ENCODE measurements at regions not wholly inside any gene's neighbourhood (a gene's known extent, or its start where the extent isn't known, plus 50 kb on each side); places are given as distances from the start of the nearest gene placed in this dataset.

- H3K36me3 ChIP-seq (ENCODE audit: insufficient read depth, low read length): no peaks in the 10 kb centered on the region
- H4K20me1 ChIP-seq (ENCODE audit: insufficient read depth, low read length): no peaks in the 10 kb centered on the region
- H3K27ac ChIP-seq (ENCODE audit: low read depth, low read length): no peak overlapping the region
- TF ChIP-seq EZH2 (IDR thresholded peaks at IDR 0.05; ENCODE audit: insufficient read depth, low read length): no peak
- TF ChIP-seq CTCF (IDR thresholded peaks at IDR 0.05; ENCODE audit: insufficient read depth, low read depth, low read length): no peak
- no peak overlapping the region for H3K4me2 ChIP-seq (ENCODE audit: low read length)
- H3K9ac ChIP-seq (ENCODE audit: low read length): no peak overlapping the region
- DNase-seq (ENCODE audit: low read depth) (no peak), FAIRE-seq (no peak)
- Mint-ChIP-seq H3K9me3 (ENCODE audit: unreplicated experiment) (no peaks in the 10 kb centered on the region), H3K36me3 (ENCODE audit: low read depth, unreplicated experiment) (no peaks in the 10 kb centered on the region), H3K4me1 (ENCODE audit: low read depth, unreplicated experiment) (no peaks in the 10 kb centered on the region), H3K4me3 (ENCODE audit: unreplicated experiment) (no peak overlapping the region), H3K27me3 (ENCODE audit: low read depth, unreplicated experiment) (no peaks in the 10 kb centered on the region), H3K27ac (ENCODE audit: unreplicated experiment) (no peak overlapping the region)
- no peaks in the 10 kb centered on the region for H3K27me3 ChIP-seq (ENCODE audit: insufficient read depth, low read length)
- H2AFZ ChIP-seq (ENCODE audit: low read depth, low read length): no peak overlapping the region
- H3K9me3 ChIP-seq (ENCODE audit: insufficient read depth, low read depth, low read length): no peaks in the 10 kb centered on the region
- no peaks in the 10 kb centered on the region for H3K4me1 ChIP-seq (ENCODE audit: insufficient read depth, low read length)
- no peak overlapping the region for H3K4me3 ChIP-seq (ENCODE audit: insufficient read depth, low read depth, low read length)
- no peaks in the 10 kb centered on the region for H3K79me2 ChIP-seq (ENCODE audit: insufficient read depth, low read length)
Observed at GRCh38 chr3:168975576-168975975, 687.9 kb downstream of the MECOM start.

- Histone ChIP-seq H3K27ac (ENCODE audit: low read depth, low read length) (no peak overlapping the region), H2AFZ (ENCODE audit: low read depth, low read length) (no peak overlapping the region), H3K4me2 (ENCODE audit: low read length) (no peak overlapping the region), H3K27me3 (ENCODE audit: insufficient read depth, low read length) (no peaks in the 10 kb centered on the region), H3K4me3 (ENCODE audit: insufficient read depth, low read depth, low read length) (no peak overlapping the region), H4K20me1 (ENCODE audit: insufficient read depth, low read length) (no peaks in the 10 kb centered on the region), H3K36me3 (ENCODE audit: insufficient read depth, low read length) (no peaks in the 10 kb centered on the region), H3K9me3 (ENCODE audit: insufficient read depth, low read depth, low read length) (no peaks in the 10 kb centered on the region), H3K9ac (ENCODE audit: low read length) (no peak overlapping the region), H3K4me1 (ENCODE audit: insufficient read depth, low read length) (no peaks in the 10 kb centered on the region), H3K79me2 (ENCODE audit: insufficient read depth, low read length) (no peaks in the 10 kb centered on the region)
- DNase-seq (ENCODE audit: low read depth) (no peak), FAIRE-seq (no peak)
- H3K9me3 Mint-ChIP-seq (ENCODE audit: unreplicated experiment): no peaks in the 10 kb centered on the region
- no peak overlapping the region for H3K4me3 Mint-ChIP-seq (ENCODE audit: unreplicated experiment)
- no peak overlapping the region for H3K27ac Mint-ChIP-seq (ENCODE audit: unreplicated experiment)
- no peaks in the 10 kb centered on the region for H3K36me3 Mint-ChIP-seq (ENCODE audit: low read depth, unreplicated experiment)
- no peaks in the 10 kb centered on the region for H3K4me1 Mint-ChIP-seq (ENCODE audit: low read depth, unreplicated experiment)
- TF ChIP-seq CTCF (IDR thresholded peaks at IDR 0.05; ENCODE audit: insufficient read depth, low read depth, low read length): no peak
- no peak for TF ChIP-seq EZH2 (IDR thresholded peaks at IDR 0.05; ENCODE audit: insufficient read depth, low read length)
- H3K27me3 Mint-ChIP-seq (ENCODE audit: low read depth, unreplicated experiment): no peaks in the 10 kb centered on the region
Observed at GRCh38 chr3:168974617-168975403, 688.7 kb downstream of the MECOM start.

- H4K20me1 ChIP-seq (ENCODE audit: insufficient read depth, low read length): no peaks in the 10 kb centered on the region
- H3K9me3 Mint-ChIP-seq (ENCODE audit: unreplicated experiment): no peaks in the 10 kb centered on the region
- FAIRE-seq: no peak
Observed at GRCh38 chr3:168973897-168974296, 689.6 kb downstream of the MECOM start.

More at GRCh38 chr3:168973897-168974296, 689.6 kb downstream of the MECOM start:
- no peaks in the 10 kb centered on the region for H3K9me3 ChIP-seq (ENCODE audit: insufficient read depth, low read depth, low read length)
- no peaks in the 10 kb centered on the region for H3K36me3 ChIP-seq (ENCODE audit: insufficient read depth, low read length)
- no peak overlapping the region for H3K4me2 ChIP-seq (ENCODE audit: low read length)
- H3K9ac ChIP-seq (ENCODE audit: low read length): no peak overlapping the region
- H3K79me2 ChIP-seq (ENCODE audit: insufficient read depth, low read length): no peaks in the 10 kb centered on the region
- H3K27me3 ChIP-seq (ENCODE audit: insufficient read depth, low read length): no peaks in the 10 kb centered on the region
- no peak overlapping the region for H2AFZ ChIP-seq (ENCODE audit: low read depth, low read length)
- H3K4me3 ChIP-seq (ENCODE audit: insufficient read depth, low read depth, low read length): no peak overlapping the region
- no peaks in the 10 kb centered on the region for H3K4me1 ChIP-seq (ENCODE audit: insufficient read depth, low read length)
- no peak for DNase-seq (ENCODE audit: low read depth)
- Mint-ChIP-seq H3K36me3 (ENCODE audit: low read depth, unreplicated experiment) (no peaks in the 10 kb centered on the region), H3K27me3 (ENCODE audit: low read depth, unreplicated experiment) (no peaks in the 10 kb centered on the region), H3K4me1 (ENCODE audit: low read depth, unreplicated experiment) (no peaks in the 10 kb centered on the region), H3K27ac (ENCODE audit: unreplicated experiment) (no peak overlapping the region), H3K4me3 (ENCODE audit: unreplicated experiment) (no peak overlapping the region)
- TF ChIP-seq CTCF (IDR thresholded peaks at IDR 0.05; ENCODE audit: insufficient read depth, low read depth, low read length) (no peak), EZH2 (IDR thresholded peaks at IDR 0.05; ENCODE audit: insufficient read depth, low read length) (no peak)
- no peak overlapping the region for H3K27ac ChIP-seq (ENCODE audit: low read depth, low read length)
